Muscle layer of duodenum (tissue), 2 donors: ENCODE measurements at regions not wholly inside any gene's neighbourhood (a gene's known extent, or its start where the extent isn't known, plus 50 kb on each side); places are given as distances from the start of the nearest gene placed in this dataset.
A peak's percentile ranks its signal among the peaks of the same experiment; 100 is the strongest.

Experiments
- H3K27ac ChIP-seq: one replicate; pipeline ENCODE4 v1.7.0; 2013; ENCODE audit warnings: mild to moderate bottlenecking, low read length
- H3K27me3 ChIP-seq: one replicate; pipeline ENCODE4 v1.7.0; 2013; ENCODE audit warnings: low read depth, mild to moderate bottlenecking, control low read depth, low read length
- H3K36me3 ChIP-seq, 2 donors: one replicate each; pipeline ENCODE4 v1.7.0; 2013; ENCODE audit warnings: low read length in 2 of 2, control low read depth in 1 of 2, mild to moderate bottlenecking in 1 of 2; ENCODE audit not compliant: insufficient read depth in 2 of 2, control insufficient read depth in 1 of 2
- H3K4me1 ChIP-seq, 2 donors: one replicate each; pipeline ENCODE4 v1.7.0; 2013; ENCODE audit warnings: low read length in 2 of 2, mild to moderate bottlenecking in 2 of 2, control low read depth in 1 of 2, moderate library complexity in 1 of 2; ENCODE audit not compliant: insufficient read depth in 2 of 2, control insufficient read depth in 1 of 2
- H3K4me3 ChIP-seq, 2 donors: one replicate each; pipeline ENCODE4 v1.7.0; 2013; ENCODE audit warnings: low read length in 2 of 2, low read depth in 1 of 2, mild to moderate bottlenecking in 1 of 2
- H3K9me3 ChIP-seq, 2 donors: one replicate each; pipeline ENCODE4 v1.7.0; 2013; ENCODE audit warnings: low read length in 2 of 2, control low read depth in 1 of 2, mild to moderate bottlenecking in 1 of 2; ENCODE audit not compliant: control insufficient read depth in 1 of 2
- donor health status: healthy.

- Histone ChIP-seq H3K27me3 (no peaks in the 10 kb centered on the region), H3K4me1 (peaks cover 0 to 6% of the 10 kb centered on the region in 2 donors), H3K36me3 (no peaks in the 10 kb centered on the region), H3K27ac (no peak overlapping the region), H3K9me3 (no peaks in the 10 kb centered on the region), H3K4me3 (no peak overlapping the region)
Observed at GRCh38 chr7:17396692-17397091, 98.2 kb downstream of the AHR start.

- no peaks in the 10 kb centered on the region for H3K9me3 ChIP-seq
- peaks cover 0 to 13% of the 10 kb centered on the region in 2 donors for H3K4me1 ChIP-seq
- H3K36me3 ChIP-seq = no peaks in the 10 kb centered on the region
- no peak overlapping the region for H3K27ac ChIP-seq
- no peaks in the 10 kb centered on the region for H3K27me3 ChIP-seq
- no peak overlapping the region for H3K4me3 ChIP-seq
Observed at GRCh38 chr7:17401791-17402627, 103.6 kb downstream of the AHR start.

- peaks cover 0 to 15% of the 10 kb centered on the region in 2 donors for H3K4me1 ChIP-seq
- H3K9me3 ChIP-seq = no peaks in the 10 kb centered on the region
- no peaks in the 10 kb centered on the region for H3K27me3 ChIP-seq
- no peak overlapping the region for H3K4me3 ChIP-seq
- no peaks in the 10 kb centered on the region for H3K36me3 ChIP-seq
- H3K27ac ChIP-seq = no peak overlapping the region
Observed at GRCh38 chr7:17402628-17403278, 104.3 kb downstream of the AHR start.

GRCh38 chr7:17404006-17404405 is 105.6 kb downstream of the AHR start:
- Histone ChIP-seq H3K9me3 (no peaks in the 10 kb centered on the region), H3K4me3 (no peak overlapping the region), H3K27ac (no peak overlapping the region), H3K36me3 (no peaks in the 10 kb centered on the region), H3K27me3 (no peaks in the 10 kb centered on the region), H3K4me1 (peaks cover 0 to 15% of the 10 kb centered on the region in 2 donors)

GRCh38 chr7:17405786-17406185 is 107.3 kb downstream of the AHR start:
- no peaks in the 10 kb centered on the region for H3K36me3 ChIP-seq
- H3K4me3 ChIP-seq = no peak overlapping the region
- peaks cover 0 to 15% of the 10 kb centered on the region in 2 donors for H3K4me1 ChIP-seq
- no peaks in the 10 kb centered on the region for H3K9me3 ChIP-seq
- H3K27ac ChIP-seq = no peak overlapping the region
- no peaks in the 10 kb centered on the region for H3K27me3 ChIP-seq

- Histone ChIP-seq H3K27ac (no peak overlapping the region), H3K9me3 (no peaks in the 10 kb centered on the region), H3K4me3 (no peak overlapping the region)
Observed at GRCh38 chr7:17406738-17407137, 108.3 kb downstream of the AHR start.

GRCh38 chr7:17407229-17407628 is 108.8 kb downstream of the AHR start:
- no peaks in the 10 kb centered on the region for H3K9me3 ChIP-seq
- H3K27me3 ChIP-seq = no peaks in the 10 kb centered on the region
- H3K27ac ChIP-seq = peak overlapping the region; percentile 28
- H3K4me3 ChIP-seq = no peak overlapping the region
- peaks cover 0 to 9% of the 10 kb centered on the region in 2 donors for H3K4me1 ChIP-seq
- H3K36me3 ChIP-seq = no peaks in the 10 kb centered on the region

More at GRCh38 chr7:17406738-17407137, 108.3 kb downstream of the AHR start:
- peaks cover 0 to 9% of the 10 kb centered on the region in 2 donors for H3K4me1 ChIP-seq
- H3K36me3 ChIP-seq = no peaks in the 10 kb centered on the region
- H3K27me3 ChIP-seq = no peaks in the 10 kb centered on the region

GRCh38 chr7:17408245-17408903 is 109.9 kb downstream of the AHR start:
- H3K36me3 ChIP-seq = no peaks in the 10 kb centered on the region
- no peaks in the 10 kb centered on the region for H3K27me3 ChIP-seq
- no peak overlapping the region for H3K27ac ChIP-seq
- H3K4me3 ChIP-seq = no peak overlapping the region
- H3K9me3 ChIP-seq = no peaks in the 10 kb centered on the region
- H3K4me1 ChIP-seq = peaks cover 0 to 3% of the 10 kb centered on the region in 2 donors

- Histone ChIP-seq H3K27ac (no peak overlapping the region), H3K9me3 (no peaks in the 10 kb centered on the region), H3K27me3 (no peaks in the 10 kb centered on the region)
Observed at GRCh38 chr7:17408904-17409290, 110.4 kb downstream of the AHR start.

GRCh38 chr7:17411922-17412321 is 113.5 kb downstream of the AHR start:
- Histone ChIP-seq H3K27me3 (no peaks in the 10 kb centered on the region), H3K9me3 (no peaks in the 10 kb centered on the region), H3K4me1 (peaks cover 0 to 3% of the 10 kb centered on the region in 2 donors), H3K4me3 (no peak overlapping the region), H3K27ac (no peak overlapping the region), H3K36me3 (no peaks in the 10 kb centered on the region)

More at GRCh38 chr7:17408904-17409290, 110.4 kb downstream of the AHR start:
- Histone ChIP-seq H3K36me3 (no peaks in the 10 kb centered on the region), H3K4me1 (peaks cover 0 to 3% of the 10 kb centered on the region in 2 donors), H3K4me3 (no peak overlapping the region)

- Histone ChIP-seq H3K27ac (no peak overlapping the region), H3K9me3 (no peaks in the 10 kb centered on the region), H3K4me1 (no peaks in the 10 kb centered on the region), H3K36me3 (no peaks in the 10 kb centered on the region), H3K4me3 (no peak overlapping the region), H3K27me3 (no peaks in the 10 kb centered on the region)
Observed at GRCh38 chr7:17412883-17413282, 114.4 kb downstream of the AHR start.
